Dermis blood vessel endothelial cell (primary cell): ENCODE measurements at regions not wholly inside any gene's neighbourhood (a gene's known extent, or its start where the extent isn't known, plus 50 kb on each side); places are given as distances from the start of the nearest gene placed in this dataset.

Source experiments
- DNase-seq: peaks from one replicate; pipeline ENCODE4 v3.0.0; 2010

DNA sequence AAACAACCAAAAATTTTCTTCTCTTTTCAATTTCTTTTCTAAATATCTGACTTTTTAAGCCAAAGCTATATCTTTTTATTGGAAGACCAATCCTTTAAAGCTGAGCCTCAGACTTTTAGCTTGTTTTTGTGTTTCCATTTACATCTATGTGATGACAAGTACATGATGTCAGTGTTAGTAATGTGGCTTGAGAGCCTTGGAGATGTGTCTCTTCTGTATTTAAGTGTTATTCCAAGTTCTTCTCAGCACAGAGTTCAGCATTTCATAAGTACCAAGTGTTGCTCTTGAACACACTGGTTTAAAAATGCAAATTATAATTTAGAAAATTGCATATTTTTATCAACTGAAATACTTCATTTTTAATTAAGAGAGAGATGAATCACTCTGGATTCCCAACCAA is 948.9 kb upstream of the FLRT2 start:
- no peak for DNase-seq

- no peak for DNase-seq
Observed at GRCh38 chr14:84584511-84584910, 945.4 kb upstream of the FLRT2 start.

- DNase-seq, result peak; percentile 56
Observed at GRCh38 chr14:84591827-84592445, 938.0 kb upstream of the FLRT2 start.

GRCh38 chr14:84592770-84593169 is 937.2 kb upstream of the FLRT2 start:
- no peak for DNase-seq

GRCh38 chr14:84610086-84610485 is 919.9 kb upstream of the FLRT2 start:
- DNase-seq, result no peak

- peak; percentile 63 for DNase-seq
Observed at GRCh38 chr14:84622357-84622756, 907.6 kb upstream of the FLRT2 start.

DNA sequence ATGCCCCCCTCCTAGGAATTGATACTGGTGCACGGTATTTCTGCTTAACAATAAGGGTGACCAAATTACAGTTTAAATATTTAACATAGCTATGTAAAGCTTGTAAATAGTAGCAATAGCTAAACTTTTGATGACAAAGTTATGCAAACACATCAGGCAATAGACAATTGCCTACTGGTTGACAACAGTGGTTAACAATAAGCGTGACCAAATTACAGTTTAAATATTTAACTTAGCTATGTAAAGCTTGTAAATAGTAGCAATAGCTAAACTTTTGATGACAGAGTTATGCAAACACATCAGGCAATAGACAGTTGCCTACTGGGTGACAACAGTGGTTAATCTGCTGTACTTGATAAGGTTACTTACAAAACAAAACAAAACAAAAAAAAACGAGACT is 886.5 kb upstream of the FLRT2 start:
- DNase-seq, result no peak

GRCh38 chr14:84646786-84647500 is 883.0 kb upstream of the FLRT2 start:
- DNase-seq, result no peak

GRCh38 chr14:84655014-84655413 is 874.9 kb upstream of the FLRT2 start:
- DNase-seq, result no peak

GRCh38 chr14:84657911-84658310 is 872.0 kb upstream of the FLRT2 start:
- DNase-seq, result no peak

DNA sequence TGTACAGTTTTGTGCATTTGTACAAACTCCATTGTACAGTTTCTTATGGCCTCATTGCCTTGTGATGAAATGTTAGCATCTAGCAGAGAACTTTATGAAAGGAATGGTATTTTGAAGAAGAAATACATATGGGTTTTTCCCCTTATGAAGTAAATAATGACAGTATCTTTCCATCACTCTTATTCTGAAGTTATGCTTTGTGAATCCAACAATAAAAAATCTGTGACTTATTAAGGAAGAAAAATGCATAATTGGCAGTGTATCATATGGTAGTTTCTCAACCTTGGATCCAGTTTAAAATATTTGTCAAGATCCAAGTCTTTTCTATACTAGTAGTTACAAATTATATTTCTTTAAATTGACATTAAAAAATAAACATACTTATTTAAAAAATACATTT is 859.1 kb upstream of the FLRT2 start:
- no peak for DNase-seq

- DNase-seq, result no peak
Observed at GRCh38 chr14:84671776-84672175, 858.2 kb upstream of the FLRT2 start.

DNA sequence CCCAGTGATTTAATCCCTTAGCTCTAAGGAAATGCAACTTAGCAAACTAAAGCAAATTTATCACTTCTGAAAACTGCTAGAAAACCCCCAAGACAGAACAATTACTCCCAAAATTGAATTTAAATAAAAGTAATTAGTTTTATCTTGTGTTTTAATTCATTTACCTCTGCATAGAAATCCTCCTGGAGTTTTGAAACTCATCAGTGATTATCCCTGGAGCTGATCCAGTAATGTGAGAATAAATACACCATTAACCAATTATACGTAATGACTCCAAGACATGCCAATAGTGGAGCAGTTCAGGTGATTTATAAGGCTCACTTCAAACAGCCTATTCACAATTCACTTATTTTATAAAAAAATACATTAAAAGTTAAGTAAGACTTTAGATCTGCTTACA is 855.3 kb upstream of the FLRT2 start:
- no peak for DNase-seq

- DNase-seq, result no peak
Observed at GRCh38 chr14:84686550-84686949, 843.4 kb upstream of the FLRT2 start.

DNA sequence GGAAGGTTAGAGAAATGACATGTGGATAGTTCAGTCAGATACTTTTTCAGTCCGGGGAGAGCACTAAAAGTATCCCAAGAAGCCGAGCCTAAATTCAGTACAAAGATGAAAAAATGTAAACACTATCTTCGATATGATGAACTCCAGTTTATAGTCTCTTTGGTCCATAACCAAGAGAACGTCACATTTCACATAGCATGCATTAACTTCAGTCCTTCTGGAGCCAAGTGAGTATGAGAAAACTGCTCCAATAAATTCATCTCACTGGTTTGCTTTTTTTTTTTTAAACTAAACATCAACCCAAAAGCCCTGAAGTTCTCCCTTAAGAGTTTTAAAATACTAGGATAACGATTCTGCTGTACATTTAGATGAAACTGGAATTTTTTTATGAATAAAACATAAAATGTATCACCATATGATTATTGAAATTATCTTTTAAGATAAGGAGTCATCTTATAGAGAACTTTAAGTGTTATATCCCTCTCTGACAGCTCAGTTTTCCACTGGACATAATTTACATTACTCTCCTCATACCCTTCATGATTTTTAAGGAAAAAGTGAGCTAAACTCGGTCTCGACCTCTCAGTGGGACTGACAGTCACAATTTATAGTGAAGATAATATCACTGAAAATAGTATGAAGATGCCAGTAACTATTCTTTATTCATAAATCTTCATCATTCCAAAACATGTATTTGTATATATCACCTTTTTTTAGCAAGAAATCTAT is 841.5 kb upstream of the FLRT2 start:
- no peak for DNase-seq

- no peak for DNase-seq
Observed at GRCh38 chr14:84694161-84694560, 835.8 kb upstream of the FLRT2 start.

GRCh38 chr14:84704601-84705000 is 825.3 kb upstream of the FLRT2 start:
- DNase-seq, result no peak

- no peak for DNase-seq
Observed at GRCh38 chr14:84707830-84708229, 822.1 kb upstream of the FLRT2 start.

GRCh38 chr14:84708865-84709264 is 821.1 kb upstream of the FLRT2 start:
- DNase-seq, result no peak

DNA sequence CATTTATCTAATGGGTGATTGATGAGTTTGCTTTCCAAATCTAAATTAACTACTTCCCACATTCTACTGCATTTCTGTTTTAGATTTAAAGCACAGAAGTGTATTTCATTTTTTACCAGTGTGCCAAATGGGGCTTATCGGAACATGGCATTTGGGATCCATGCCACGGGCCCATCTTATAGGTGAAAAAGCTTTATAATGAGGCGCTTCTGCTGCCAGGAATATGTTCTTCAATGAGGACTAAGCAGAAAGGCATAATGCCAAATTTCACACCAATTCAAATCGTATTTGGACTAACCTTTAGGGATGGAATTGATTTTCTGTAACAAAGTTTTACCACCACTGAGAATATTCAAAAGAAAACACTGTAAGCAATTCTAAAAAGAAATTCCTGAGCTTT is 803.5 kb upstream of the FLRT2 start:
- DNase-seq, result no peak

DNA sequence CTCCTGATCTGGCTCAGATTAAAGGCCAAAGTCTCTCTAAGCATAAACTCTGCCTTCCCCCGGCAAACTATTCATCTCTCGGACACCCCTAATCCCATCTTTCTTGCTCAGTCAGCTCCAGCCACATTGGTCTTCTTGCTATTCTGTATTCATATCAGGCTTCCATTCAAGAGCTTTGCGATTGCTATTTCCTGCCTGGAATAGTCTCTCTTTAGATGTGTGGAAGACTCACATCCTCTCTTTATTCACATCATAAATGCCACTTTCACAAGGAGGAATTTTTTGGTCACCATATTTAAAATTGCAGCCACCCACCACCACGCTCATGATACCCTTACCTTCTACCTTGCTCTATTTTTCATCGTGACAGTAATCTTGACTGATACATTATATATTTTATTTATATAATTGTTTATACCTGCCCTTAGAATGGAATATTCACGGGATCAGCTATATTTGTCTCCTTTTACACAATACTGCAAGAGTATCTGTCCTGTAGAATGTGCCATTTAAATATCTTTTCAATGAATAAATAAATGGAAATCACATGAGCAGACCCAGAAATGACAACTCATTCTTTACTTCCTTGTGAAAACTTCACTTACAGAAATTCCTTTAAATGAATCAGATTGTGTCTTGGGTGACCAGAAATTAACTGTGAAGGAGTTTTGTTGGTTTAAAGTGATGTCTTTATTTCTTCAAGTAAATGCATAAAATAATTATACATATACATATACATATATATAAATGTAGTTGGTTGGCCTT is 780.6 kb upstream of the FLRT2 start:
- peak; percentile 52 for DNase-seq

GRCh38 chr14:84750284-84750683 is 779.7 kb upstream of the FLRT2 start:
- DNase-seq, result peak; percentile 22
